NCI-H82 (cell line): ENCODE measurements at regions not wholly inside any gene's neighbourhood (a gene's known extent, or its start where the extent isn't known, plus 50 kb on each side); places are given as distances from the start of the nearest gene placed in this dataset.
A peak's percentile ranks its signal among the peaks of the same experiment; 100 is the strongest.

Source experiments
- DNase-seq: peaks from one replicate; lab custom pipeline; 2025; lab: John Stamatoyannopoulos, UW

DNA sequence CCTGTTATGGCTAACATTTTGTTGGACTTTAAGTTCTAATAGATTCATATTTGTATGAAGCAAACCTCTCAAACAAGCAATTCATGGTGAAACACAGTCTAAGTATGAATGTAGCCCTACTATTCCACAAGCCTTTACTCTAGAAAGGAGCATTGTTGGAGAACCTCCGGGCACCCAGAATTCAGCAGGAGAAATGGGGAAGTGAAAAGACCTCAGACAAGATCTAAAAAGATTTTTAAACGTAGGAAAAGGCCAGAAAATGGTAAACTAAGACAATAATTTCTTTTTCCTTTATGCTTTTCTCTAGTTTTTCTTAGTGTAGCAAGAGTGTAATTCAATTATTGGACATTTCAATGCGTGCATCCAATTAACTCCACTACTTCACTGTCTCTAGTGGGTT lies 426.4 kb downstream of the INSC start:
- DNase-seq, result no peak

DNA sequence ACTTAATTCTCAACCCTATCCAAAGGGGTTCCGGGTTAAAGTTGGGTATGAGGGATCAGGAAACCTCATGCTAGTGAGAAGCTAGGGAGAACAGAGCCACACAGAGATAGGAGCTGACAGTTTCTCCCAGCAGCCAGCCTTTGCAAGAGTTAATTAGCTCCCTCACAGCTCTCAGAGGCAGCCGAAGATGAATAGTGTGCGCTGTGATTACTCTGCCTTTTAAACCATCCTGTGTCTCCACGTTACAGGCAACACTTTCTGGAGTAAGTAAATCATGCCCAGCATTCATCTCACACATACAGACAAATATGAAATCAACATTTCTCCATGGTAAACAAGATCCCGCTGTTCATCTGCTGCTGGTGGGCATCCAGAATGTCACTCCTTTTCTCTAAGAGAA lies 429.6 kb downstream of the INSC start:
- no peak for DNase-seq

- DNase-seq, result no peak
Measured at GRCh38 chr11:15547685-15548084, 433.0 kb downstream of the INSC start.

DNA sequence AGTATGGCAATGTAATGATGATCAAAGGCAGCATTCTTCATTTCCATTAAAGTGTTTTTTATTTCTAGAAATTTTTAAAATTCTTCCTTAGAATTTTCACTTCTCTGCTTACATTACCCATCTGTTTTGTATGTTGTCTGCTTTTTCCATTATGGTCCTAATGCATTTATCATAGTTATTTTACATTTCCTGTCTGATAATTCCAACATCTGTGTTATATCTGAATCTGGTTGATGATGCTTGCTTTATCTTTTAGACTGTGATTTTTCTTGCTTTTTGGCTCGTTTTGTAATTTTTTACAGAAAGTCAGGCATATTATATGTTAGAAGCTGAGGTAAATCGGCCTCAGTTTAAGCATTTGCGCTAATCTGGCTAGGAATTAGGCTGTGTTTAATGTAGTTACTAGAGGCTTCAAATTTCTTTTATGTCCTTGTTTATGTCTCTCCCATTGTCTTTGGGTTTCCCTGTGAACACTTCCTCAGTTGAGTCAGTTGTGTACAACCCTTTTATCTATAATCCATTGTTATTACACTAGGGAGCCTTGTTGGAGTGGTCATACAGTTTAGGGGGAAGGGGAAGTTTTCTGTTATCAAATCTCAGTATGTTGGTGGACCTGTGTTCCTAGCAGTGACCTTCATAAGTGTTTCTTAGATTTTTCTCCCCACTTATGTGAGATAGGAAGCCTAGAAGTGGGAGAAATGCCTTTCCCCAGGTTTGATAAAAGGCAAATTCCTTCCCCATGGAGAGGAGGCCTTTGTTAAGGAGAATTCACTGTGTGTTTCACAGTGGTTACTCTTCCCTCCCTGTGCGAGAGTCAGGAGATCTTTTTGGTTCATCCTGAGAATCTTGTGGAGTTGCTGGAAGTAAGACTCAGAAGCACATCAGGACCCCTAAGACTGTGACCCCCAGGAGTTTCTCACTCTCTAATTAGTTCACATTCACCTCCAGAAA lies 437.5 kb downstream of the INSC start:
- DNase-seq, result no peak

GRCh38 chr11:15555161-15555560 lies 440.4 kb downstream of the INSC start:
- DNase-seq, result no peak

GRCh38 chr11:15557457-15558230 lies 442.9 kb downstream of the INSC start:
- DNase-seq, result no peak

DNA sequence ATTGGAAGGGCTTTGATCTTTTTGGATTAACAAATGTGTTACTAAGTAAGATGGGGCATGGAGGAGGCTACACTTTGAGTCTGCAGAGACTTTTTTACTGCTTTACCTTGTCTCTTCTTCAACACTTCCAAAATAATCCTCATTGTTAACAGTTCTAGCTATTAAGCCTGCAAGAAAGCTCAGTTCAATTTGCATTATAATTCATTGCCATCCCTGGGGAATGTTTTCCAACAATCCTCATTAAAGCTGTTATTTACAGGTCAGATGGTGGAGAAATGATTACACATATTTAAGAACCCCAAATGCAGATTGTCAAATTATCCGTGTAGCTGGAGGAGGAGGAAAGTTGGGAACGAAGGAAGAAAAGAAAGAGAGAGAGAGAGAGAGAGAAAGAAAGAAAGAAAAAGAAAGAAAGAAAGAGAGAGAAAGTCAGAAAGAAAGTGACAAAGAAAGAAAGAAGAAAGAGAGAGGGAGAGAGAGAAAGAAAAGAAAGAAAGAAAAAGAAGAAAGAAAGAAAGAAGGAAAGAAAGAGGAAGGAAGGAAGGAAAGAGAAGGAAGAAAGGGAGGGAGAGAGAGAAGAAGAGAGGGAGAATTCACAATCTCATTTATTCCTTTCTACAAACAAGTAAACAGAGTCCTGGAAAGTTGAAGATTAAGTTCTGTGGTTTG lies 443.9 kb downstream of the INSC start:
- DNase-seq, result no peak

DNA sequence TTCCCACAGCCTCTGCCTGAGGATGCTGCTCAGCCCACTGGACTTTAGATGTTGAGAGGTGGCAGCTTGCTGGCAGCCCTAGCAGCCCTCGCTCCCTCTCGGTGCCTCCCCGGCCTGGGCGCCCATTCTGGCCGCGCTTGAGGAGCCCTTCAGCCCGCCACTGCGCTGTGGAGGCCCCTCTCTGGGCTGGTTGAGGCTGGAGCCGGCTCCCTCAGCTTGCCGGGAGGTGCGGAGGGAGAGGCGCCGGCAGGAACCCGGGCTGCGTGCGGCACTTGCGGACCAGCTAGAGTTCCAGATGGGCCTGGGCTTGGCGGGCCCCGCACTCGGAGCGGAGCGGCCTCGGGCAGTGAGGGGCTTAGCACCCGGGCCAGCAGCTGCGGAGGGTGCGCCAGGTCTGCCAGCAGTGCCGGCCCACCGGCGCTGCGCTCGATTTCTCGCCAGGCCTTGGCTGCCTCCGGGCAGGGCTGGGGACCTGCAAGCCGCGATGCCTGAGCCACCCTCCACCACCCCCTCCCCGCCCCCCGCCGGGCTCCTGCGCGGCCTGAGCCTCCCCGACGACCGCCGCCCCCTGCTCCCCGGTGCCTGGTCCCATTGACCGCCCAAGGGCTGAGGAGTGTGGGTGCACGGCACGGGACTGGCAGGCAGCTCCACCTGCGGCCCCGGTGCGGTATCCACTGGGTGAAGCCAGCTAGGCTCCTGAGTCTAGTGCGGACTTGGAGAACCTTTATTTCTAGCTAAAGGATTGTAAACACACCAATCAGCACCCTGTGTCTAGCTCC lies 446.2 kb downstream of the INSC start:
- no peak for DNase-seq

- DNase-seq, result no peak
Measured at GRCh38 chr11:15562230-15562629, 447.5 kb downstream of the INSC start.

DNA sequence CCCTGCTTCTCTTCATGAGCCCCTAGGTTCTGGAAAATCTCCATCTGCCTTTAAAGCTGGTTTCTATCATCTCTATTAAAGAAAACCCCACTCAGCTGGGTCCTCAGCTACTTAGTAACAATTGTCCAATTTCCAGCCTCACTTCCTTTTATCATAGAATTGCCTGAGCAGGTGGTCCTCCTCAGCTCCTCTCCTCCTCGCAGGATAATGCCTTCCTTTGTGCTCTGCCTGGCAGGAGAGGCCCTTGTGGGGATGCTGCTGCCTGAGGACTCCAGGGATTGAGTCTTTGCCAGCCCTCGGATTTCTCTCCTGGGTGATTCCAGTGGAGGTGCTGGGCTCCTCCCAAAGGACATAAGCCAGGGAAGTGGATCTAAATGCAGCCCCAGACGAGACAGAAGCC lies 448.3 kb downstream of the INSC start:
- no peak for DNase-seq

GRCh38 chr11:15565880-15566279 lies 451.2 kb downstream of the INSC start:
- no peak for DNase-seq

- no peak for DNase-seq
Measured at GRCh38 chr11:15568440-15568839, 453.7 kb downstream of the INSC start.

- no peak for DNase-seq
Measured at GRCh38 chr11:15569305-15570025, 454.7 kb downstream of the INSC start.

- DNase-seq, result no peak
Measured at GRCh38 chr11:15575409-15575808, 460.7 kb downstream of the INSC start.

DNA sequence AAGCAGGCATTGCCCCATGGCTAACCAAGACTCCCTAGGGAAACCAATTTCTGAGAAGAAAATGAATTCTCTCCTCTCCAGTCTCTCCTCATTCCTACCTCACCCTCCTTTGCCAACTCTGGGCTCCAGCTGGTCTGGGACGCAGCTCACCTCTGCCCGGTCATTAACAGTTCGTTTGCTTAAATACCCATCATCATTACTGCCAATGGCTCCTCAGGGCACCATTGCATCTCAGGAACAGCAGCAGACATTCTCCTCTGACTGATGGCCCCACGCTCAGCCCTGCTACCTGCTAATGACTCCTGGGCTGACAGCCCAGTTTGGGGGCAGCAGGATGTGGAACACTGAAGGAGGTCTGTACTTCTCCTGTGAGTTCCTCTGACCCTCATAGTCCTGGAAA lies 462.0 kb downstream of the INSC start:
- no peak for DNase-seq

DNA sequence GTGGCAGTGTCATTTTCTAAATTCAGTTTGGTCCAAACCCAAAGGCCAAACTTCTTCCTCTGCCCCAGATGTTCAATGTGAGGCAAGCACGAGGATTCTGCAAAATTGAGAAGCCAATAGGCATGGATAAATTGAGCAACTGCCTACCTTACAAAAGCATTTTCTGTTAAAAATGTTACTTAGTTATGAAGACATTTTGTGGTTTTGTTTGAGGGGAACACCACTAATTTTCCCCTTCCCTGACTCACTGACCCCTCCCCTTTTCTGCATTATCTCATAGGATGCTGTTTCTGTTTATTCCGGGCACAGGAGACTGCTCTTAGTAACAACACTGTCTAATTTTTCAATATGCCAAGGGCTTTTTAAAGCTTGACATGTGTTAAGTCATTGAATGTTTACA lies 462.8 kb downstream of the INSC start:
- DNase-seq, result no peak

GRCh38 chr11:15579287-15580001 lies 464.7 kb downstream of the INSC start:
- no peak for DNase-seq

DNA sequence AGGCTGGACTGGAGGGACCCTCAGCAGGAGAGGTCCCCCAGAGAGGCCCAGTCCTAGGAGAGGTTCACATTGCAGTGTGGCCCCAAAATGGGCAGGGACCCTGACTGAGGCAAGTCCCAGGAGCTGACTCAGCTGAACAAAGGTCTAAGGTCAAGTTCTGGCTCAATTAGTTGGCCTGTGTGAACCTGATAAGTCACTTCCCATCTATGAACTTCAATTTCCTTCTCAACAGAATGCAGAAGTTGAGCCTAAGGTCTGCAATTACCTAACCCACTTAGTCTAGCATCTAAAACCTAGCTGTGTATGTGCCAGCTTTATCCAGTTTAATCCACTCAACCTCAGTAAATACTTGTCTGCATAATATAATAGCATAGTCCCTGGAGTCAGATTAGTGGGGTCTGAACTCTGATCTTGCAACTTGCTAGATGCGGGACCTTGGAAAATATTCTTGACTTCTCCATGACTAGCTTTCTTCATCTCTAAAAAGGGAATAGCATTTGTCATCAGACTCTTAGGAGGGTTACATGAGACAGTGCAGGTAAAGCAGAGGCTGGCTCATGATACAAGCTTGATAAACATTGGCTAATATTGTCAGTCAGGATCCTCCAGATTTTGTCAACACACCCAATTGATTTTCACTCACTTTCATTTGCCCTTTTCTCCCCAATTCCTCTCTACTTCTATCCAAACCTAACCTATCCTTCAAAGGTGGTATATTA lies 465.5 kb downstream of the INSC start:
- peak; percentile 79 for DNase-seq

GRCh38 chr11:15580775-15581095 lies 466.0 kb downstream of the INSC start:
- no peak for DNase-seq

- no peak for DNase-seq
Measured at GRCh38 chr11:15584158-15584557, 469.4 kb downstream of the INSC start.
